HepG2 (cell line): ENCODE measurements at regions not wholly inside any gene's neighbourhood (a gene's known extent, or its start where the extent isn't known, plus 50 kb on each side); places are given as distances from the start of the nearest gene placed in this dataset.

Experiments
- ATAC-seq: fragments of 200-7000 bp; cut with Tn5 transposase; 3 replicates; pipeline ENCODE4 v1.9.1; 2020; ENCODE audit warnings: mild to moderate bottlenecking, moderate library complexity
- BruUV-seq: library from RNA; stranded (reverse); fragments of 400-500 nt; replicated peaks from 2 replicates; lab custom pipeline; 2021; lab: Mats Ljungman, UMichigan
- CTCF ChIA-PET: fragments of 300-600 bp; formaldehyde crosslinking; extraction: SDS; loops from one replicate; lab custom pipeline; 2021; ENCODE audit warnings: low total read pairs, inconsistent platforms, low intra/inter-chr PET ratio; lab: Yijun Ruan, JAX
- POLR2A ChIA-PET: fragments of 350-600 bp; sonication (Branson Sonifier 250); formaldehyde crosslinking; loops from one replicate; lab custom pipeline; 2020; ENCODE audit warnings: antibody characterized with exemption, inconsistent platforms; lab: Yijun Ruan, JAX
- DNase-seq: peaks from one replicate; pipeline ENCODE4 v3.0.0-alpha.2; 2015; ENCODE audit warnings: low spot score
- FAIRE-seq: peaks from 3 replicates; lab custom pipeline; 2011; peaks lifted over from hg19 to GRCh38; lab: Jason Lieb, UNC
- H2AFZ ChIP-seq: one replicate; pipeline ENCODE4 v1.6.1; 2011; ENCODE audit warnings: low read length, inconsistent platforms
- H3K27ac ChIP-seq: fragments of 300-600 bp; 3 replicates; pipeline ENCODE4 v1.8.0; 2011; ENCODE audit warnings: mixed run types, mild to moderate bottlenecking, mixed read lengths, low read length, inconsistent platforms; ENCODE audit not compliant: insufficient read depth; ENCODE audit errors: extremely low read length
- H3K27me3 ChIP-seq, 2 experiments: fragments of 200-600 bp in 1 of 2; 2 replicates in 1 of 2; 3 replicates in 1 of 2; pipeline versions ENCODE4 v1.6.0 to v1.8.0; 2011; ENCODE audit warnings: low read length in 2 of 2, mild to moderate bottlenecking in 2 of 2, moderate library complexity in 2 of 2, inconsistent platforms in 1 of 2; ENCODE audit not compliant: insufficient read depth in 2 of 2, control insufficient read depth in 1 of 2
- H3K36me3 ChIP-seq, 2 experiments: fragments of 200-600 bp in 1 of 2; replicated peaks in 1 of 2; 2 replicates in 1 of 2; 3 replicates in 1 of 2; pipeline versions ENCODE4 v1.5.1 to v1.8.0; 2011; ENCODE audit warnings: low read length in 2 of 2, inconsistent platforms in 1 of 2; ENCODE audit not compliant: insufficient read depth in 2 of 2, control insufficient read depth in 1 of 2
- H3K4me1 ChIP-seq: 2 replicates; pipeline ENCODE4 v1.5.1; 2012; ENCODE audit warnings: low read length, inconsistent platforms; ENCODE audit not compliant: insufficient read depth
- H3K4me2 ChIP-seq: 2 replicates; pipeline ENCODE4 v1.6.0; 2011; ENCODE audit warnings: low read depth, low read length, inconsistent platforms
- H3K4me3 ChIP-seq, 3 experiments: fragments of 200-600 bp in 1 of 3; sonication (generic), shearing (Covaris generic) in 1 of 3; replicated peaks in 1 of 3; 2 replicates each; pipeline ENCODE4 v1.5.1; 2011 to 2016; ENCODE audit warnings: low read length in 3 of 3, inconsistent platforms in 2 of 3, low read depth in 2 of 3, mild to moderate bottlenecking in 2 of 3, control low read depth in 1 of 3, mixed read lengths in 1 of 3; ENCODE audit not compliant: insufficient read depth in 1 of 3
- H3K79me2 ChIP-seq: one replicate; pipeline ENCODE4 v1.6.1; 2011; ENCODE audit warnings: low read length, inconsistent platforms; ENCODE audit not compliant: insufficient read depth
- H3K9ac ChIP-seq: 2 replicates; pipeline ENCODE4 v1.6.0; 2011; ENCODE audit warnings: mild to moderate bottlenecking, low read depth, low read length, inconsistent platforms; ENCODE audit not compliant: insufficient read depth
- H3K9me3 ChIP-seq: 2 replicates; pipeline ENCODE4 v1.5.1; 2012; ENCODE audit warnings: mild to moderate bottlenecking, low read length
- H4K20me1 ChIP-seq: 2 replicates; pipeline ENCODE4 v1.6.0; 2011; ENCODE audit warnings: inconsistent platforms, mild to moderate bottlenecking, low read length, moderate library complexity; ENCODE audit not compliant: insufficient read depth
- EHMT2 ChIP-seq: fragments of 200-600 bp; sonication (generic); IDR thresholded peaks from 2 replicates; pipeline ENCODE4 v1.7.0; 2017; ENCODE audit warnings: antibody characterized with exemption, low read depth, low read length, borderline replicate concordance
- MIXL1 ChIP-seq: IDR thresholded peaks from 2 replicates; pipeline ENCODE4 v1.6.1; 2016
- YY1 ChIP-seq: IDR thresholded peaks from 2 replicates; pipeline ENCODE4 v1.6.1; 2011; ENCODE audit warnings: low read length, low read depth, moderate library complexity, mild to moderate bottlenecking; ENCODE audit not compliant: insufficient read depth, insufficient replicate concordance
- ZNF629 ChIP-seq: sonication (generic); formaldehyde crosslinking; conservative IDR thresholded peaks from 2 replicates; pipeline ENCODE4 v1.5.0; 2020; ENCODE audit warnings: missing genetic modification reagents
- WGBS: methylation state at CpG from one replicate; pipeline ENCODE4 v1.1.6; 2017; ENCODE audit warnings: low lambda C conversion rate; 5-methylcytosine and 5-hydroxymethylcytosine counted together
- in situ Hi-C: cut with HindIII; loops from 2 replicates; pipeline ENCODE4 v1.10.0; 2017; ENCODE audit warnings: low pct_unique_long_range_greater_than_20kb; ENCODE audit not compliant: extremely low pct_ligation_motif_present
- intact Hi-C: fragments of 100-400 bp; cut with micrococcal nuclease; formaldehyde crosslinking; loops from one replicate; pipeline ENCODE4 v1.10.0; 2022; ENCODE audit not compliant: unreplicated experiment
- TF ChIP-seq, protein P1 (sequence below): sonication (generic); formaldehyde crosslinking; IDR thresholded peaks from 2 replicates; pipeline ENCODE4; 2020; ENCODE audit warnings: missing genetic modification reagents, mild to moderate bottlenecking, borderline replicate concordance

DNA sequence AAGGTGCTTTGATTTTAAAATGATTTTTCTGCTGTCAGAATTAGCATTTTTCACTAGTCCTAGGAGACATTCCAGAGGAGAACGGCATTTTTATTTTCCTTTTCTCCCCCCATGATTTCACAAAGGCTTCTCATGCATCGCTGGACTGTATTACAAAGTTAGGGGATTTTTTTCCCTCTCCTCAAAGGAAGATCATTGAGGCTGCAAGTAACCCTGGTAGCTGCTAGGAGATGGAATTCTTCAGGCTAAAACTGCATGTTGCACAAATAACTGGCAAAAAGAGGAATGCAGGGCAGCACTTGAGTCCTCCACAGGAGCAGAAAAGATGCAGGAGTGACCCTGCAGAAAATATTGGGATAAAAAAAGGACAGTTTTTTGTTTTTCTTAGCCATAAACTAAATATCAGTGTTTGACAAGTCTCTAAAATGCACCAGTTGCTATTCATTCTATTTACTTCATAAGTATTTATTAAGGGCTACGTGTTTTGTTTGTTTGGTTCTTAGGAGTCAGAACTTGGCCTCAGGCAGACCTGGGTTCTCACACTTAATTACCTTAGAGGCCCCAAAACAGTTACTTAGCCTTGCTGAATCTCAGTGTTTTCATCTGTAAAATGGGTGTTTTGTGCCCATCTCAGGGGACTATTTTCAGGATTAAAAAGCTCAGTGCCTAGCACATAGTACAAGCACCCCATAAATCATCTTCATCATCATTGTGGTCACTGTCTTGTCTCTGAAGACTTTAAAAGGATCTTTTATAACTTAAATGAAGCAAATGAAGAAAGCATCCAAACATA lies 144.5 kb upstream of the ID4 start:
- ATAC-seq = no peak

DNA sequence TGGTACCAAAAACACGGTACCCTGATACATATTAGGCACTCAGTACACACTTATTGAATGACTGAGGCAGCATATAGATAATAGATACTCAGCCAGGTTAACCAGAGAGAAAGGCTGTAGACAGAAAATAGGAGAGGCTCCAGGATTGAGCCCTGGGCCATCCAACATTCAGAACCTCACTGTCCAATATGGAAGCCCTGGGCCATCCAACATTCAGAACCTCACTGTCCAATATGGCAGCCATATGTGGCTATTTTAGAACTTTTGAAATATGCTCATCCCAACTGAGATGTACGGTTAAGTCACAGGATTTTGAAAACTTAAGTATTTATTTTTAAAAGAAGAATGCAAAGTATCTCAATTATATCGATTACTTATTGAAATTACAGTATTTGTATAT lies 142.5 kb upstream of the ID4 start:
- DNase-seq (no peak), ATAC-seq (no peak), FAIRE-seq (no peak)
- intact Hi-C loops (no loop called here), in situ Hi-C loops (no loop called here)
- no peak overlapping the region for H3K4me3 ChIP-seq
- H3K36me3 ChIP-seq = no peaks in the 10 kb centered on the region
- POLR2A ChIA-PET = no interaction called here
- no TSS peak for BruUV-seq
- H3K9me3 ChIP-seq = no peaks in the 10 kb centered on the region
- no peak overlapping the region for H2AFZ ChIP-seq
- under 1% methylated on average over 3 of the region's 3 CpGs for WGBS
- CTCF ChIA-PET = no interaction called here
- peaks cover 2 to 34% of the 10 kb centered on the region in 2 experiments; a peak in 3 of 5 replicates for H3K27me3 ChIP-seq
- no peak overlapping the region for H3K4me2 ChIP-seq
- H3K4me1 ChIP-seq = no peaks in the 10 kb centered on the region
- H4K20me1 ChIP-seq = no peaks in the 10 kb centered on the region
- TF ChIP-seq EHMT2 (no peak), YY1 (peak; percentile 82)
- TF ChIP-seq, protein P1, sequence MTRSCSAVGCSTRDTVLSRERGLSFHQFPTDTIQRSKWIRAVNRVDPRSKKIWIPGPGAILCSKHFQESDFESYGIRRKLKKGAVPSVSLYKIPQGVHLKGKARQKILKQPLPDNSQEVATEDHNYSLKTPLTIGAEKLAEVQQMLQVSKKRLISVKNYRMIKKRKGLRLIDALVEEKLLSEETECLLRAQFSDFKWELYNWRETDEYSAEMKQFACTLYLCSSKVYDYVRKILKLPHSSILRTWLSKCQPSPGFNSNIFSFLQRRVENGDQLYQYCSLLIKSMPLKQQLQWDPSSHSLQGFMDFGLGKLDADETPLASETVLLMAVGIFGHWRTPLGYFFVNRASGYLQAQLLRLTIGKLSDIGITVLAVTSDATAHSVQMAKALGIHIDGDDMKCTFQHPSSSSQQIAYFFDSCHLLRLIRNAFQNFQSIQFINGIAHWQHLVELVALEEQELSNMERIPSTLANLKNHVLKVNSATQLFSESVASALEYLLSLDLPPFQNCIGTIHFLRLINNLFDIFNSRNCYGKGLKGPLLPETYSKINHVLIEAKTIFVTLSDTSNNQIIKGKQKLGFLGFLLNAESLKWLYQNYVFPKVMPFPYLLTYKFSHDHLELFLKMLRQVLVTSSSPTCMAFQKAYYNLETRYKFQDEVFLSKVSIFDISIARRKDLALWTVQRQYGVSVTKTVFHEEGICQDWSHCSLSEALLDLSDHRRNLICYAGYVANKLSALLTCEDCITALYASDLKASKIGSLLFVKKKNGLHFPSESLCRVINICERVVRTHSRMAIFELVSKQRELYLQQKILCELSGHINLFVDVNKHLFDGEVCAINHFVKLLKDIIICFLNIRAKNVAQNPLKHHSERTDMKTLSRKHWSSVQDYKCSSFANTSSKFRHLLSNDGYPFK (CRISPR knock-in tag) = peak; percentile 68; the same call in 1 of the 2 replicates
- H3K79me2 ChIP-seq = no peaks in the 10 kb centered on the region
- no peak overlapping the region for H3K27ac ChIP-seq
- no peak overlapping the region for H3K9ac ChIP-seq

More for the DNA sequence above, 144.5 kb upstream of the ID4 start:
- Histone ChIP-seq H3K27ac (no peak overlapping the region), H4K20me1 (no peaks in the 10 kb centered on the region), H3K79me2 (no peaks in the 10 kb centered on the region), H3K4me2 (no peak overlapping the region), H3K4me1 (no peaks in the 10 kb centered on the region), H3K36me3 (no peaks in the 10 kb centered on the region), H3K27me3 (peaks cover 2 to 36% of the 10 kb centered on the region in 2 experiments; a peak in 3 of 5 replicates), H3K9ac (no peak overlapping the region), H3K4me3 (no peak overlapping the region), H3K9me3 (no peaks in the 10 kb centered on the region), H2AFZ (no peak overlapping the region)
- ChIA-PET POLR2A (no interaction called here), CTCF (no interaction called here)
- DNase-seq (no peak), FAIRE-seq (no peak)
- in situ Hi-C loops (no loop called here), intact Hi-C loops (no loop called here)
- WGBS = 3% methylated on average over 3 of the region's 3 CpGs
- BruUV-seq = no TSS peak
- no peak for TF ChIP-seq MIXL1
- TF ChIP-seq ZNF629 (CRISPR knock-in tag) = peak; percentile 29; the same call in 1 of the 2 replicates
